HG02852 (cell line): ENCODE measurements at regions not wholly inside any gene's neighbourhood (a gene's known extent, or its start where the extent isn't known, plus 50 kb on each side); places are given as distances from the start of the nearest gene placed in this dataset.

Source experiments
- ATAC-seq: cut with Tn5 transposase; IDR thresholded peaks from one replicate; pipeline ENCODE4 v1.9.1; 2021; ENCODE audit warnings: mild to moderate bottlenecking, moderate library complexity; ENCODE audit not compliant: unreplicated experiment

DNA sequence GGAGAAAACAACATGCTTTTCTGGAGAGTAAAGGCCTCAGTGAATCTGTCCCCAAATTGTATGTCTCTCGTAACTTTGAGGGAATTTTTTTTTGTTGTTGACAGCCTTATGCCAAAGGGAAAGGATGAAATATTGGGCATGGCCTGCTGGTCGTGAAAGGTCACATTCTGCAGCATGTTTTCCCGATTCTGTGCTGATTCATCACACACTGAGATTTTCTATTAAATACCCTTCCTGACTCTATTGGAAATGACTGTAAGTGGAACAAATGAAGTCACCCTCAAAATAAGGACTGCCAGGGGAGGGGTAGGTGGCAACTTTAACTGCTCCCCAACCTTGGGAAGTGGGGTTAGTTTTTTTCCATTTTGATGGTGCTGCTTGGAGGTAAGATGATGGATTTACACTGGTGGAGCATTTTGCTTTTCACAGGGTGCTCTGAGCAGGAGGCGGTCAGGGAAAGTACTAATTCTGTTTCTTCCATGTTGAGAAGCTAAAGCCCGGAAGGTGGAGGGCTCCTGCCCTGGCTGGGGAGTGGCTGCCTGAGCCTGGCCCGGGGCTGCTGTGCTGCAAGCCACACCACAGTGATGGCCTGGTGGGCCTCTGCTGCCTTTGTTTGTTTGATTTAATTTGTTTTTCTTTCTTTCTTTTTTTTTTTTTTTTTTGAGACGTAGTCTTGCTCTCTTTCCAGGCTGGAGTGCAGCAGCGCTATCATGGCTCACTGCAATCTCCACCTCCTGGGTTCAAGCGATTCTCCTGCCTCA, 116.8 kb upstream of the SPATA13 start:
- no peak for ATAC-seq

DNA sequence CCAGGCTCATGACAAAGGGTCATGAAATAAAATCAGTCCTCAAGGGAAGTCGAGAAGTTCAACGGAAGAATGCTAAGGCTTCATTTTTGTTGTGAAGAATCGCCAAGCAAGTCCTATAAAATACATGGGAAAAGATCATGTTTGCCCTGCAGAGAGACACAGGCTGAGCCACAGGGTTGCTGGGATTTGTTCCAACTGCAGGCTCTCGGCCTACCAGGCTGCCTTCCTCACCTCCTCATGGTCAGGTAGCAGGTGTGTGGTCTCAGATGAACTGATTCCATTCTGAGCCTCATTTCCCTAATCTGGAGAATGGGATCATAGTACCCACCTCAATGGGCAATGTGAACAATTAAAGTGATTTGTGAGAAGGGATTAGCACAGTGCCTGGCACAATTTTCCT, 114.9 kb upstream of the SPATA13 start:
- ATAC-seq = no peak

DNA sequence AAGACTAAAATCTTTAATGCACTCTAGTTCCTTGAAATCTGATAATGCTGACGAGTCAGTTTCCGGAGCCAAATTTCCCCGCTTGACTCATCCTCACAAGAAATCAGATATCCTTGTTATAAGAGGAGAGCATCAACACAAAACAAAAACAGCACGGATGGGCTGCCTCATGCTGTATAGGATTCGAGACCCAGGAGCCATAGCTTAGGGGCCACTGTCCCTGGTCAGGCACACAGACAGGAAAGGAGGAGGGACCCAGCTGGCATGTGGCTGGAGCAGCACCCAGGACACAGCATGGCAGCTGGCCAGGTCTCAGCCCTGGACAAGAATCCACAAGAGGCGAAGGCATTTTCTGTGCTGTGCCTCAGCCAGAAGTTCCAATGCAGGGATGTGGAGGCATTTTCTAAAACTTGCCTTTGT, 110.2 kb upstream of the SPATA13 start:
- no peak for ATAC-seq

DNA sequence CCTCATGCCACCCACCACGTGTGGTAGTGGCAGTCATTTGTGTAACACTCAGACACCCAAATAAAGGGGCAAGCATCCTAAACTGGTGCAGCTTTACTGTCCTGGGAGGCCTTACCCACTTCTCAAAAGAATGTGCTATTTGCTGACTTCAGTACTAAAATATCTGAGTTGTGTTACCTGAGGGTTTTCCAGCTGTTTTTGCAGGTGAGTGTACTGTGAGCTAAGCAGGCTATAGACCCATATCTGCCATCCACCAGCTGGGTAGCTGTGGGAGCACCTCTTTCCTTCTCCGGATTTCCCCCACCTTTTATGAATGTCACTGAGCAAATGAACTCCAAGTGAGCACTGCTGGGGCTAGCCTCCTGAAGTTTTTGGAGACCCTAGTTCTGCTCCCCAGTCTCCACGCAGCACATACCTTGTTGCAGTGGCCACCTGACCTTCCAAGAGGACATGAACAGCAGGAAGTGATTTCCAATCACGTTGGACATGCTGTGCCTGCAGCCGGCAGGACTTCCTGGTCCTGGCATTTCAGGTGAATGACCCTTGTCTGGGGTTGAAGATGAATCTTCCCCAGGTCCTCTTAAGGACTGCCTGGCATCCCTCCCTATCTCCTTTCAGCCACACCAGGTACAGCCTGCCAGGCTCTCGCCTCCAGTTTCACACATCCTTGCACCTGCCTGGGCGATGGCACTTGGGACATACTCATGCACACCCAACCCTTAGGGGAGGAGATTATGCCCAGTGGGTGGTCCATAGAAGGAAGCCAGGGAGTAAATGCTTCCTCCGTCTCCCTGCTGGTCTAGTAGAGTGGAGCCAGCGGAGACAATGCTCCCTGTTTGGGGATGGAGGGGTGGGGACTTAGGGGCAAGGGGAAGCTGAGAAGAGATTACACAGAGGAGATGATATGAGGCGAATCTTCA, 109.5 kb upstream of the SPATA13 start:
- no peak for ATAC-seq

DNA sequence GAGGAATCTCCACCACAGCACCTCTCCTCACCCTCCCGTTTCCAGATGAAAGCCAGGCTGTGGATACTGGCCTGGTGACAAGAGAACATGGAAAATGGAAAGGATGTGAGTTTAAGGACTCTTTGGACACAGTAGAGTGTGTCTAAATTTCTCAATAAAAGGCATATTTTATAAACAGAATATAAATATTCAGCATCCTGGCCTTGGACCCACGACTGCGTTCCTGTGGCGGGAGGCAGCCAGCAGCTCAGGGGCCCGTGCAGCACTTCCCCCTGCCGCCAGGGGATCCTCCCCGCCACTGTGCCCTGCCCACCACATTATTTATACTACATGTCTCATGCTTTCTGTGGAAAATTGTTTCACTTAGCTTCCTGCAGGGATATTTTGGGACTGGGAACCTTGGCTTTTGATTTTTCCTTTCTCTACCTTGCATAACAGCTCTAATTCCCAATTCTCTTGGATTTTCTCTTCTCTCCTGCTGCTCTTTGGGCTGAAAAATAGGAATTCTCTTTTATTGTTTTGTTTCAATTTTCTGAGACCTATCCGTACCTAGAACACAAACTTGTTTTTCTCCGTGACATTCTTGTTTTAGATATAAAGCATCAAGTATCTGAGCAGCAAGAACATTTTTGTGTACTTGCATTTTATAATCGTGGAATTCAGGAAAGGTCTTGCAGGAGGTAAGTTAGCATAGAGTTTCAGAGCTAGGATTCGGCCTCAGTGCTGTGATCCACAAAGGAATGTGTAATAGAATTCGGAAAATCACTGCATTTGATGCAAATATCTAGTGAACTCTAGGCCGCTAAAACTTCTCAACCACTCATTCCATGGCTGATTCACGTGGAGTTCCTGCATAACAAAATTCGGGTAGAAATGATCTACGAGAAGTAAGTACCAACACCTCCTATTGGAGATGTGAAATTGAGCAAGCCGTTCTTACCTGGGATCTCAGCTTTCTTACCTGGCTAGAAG, 107.7 kb upstream of the SPATA13 start:
- no peak for ATAC-seq

DNA sequence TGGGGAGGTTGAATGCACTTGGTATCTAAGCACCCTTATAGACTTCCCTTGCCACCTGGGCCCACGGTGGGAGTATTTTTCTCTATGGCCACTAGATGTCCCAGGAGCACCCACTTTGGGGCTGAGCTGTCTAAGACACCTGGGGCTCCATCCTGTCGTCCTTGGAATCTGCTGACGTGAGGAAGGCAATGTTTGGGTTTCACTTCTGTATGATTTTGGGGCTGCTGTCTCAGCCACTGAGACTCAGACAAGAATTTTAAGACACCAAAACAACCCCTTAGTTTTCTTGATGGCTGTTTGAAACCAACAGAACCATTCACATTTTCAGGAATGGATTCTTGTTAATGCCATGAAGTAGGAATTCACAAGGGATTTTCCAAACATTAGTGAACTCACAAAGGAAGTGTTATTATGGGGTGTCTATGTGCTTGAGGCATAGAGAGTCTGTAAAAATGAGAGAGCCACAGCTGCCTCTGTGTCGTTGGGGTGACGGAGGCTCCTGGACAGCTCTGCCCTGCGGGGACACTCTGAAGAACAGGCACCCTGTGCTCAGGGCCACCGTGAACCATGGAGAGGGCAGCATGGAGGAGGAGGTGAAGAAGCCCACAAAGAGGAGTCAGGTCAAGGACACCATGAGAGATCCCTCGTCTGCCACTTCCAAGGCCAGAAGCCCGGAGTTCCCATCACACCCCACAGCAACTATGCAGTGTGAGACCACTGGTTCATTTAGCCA, 106.8 kb upstream of the SPATA13 start:
- peak; percentile 95 for ATAC-seq

DNA sequence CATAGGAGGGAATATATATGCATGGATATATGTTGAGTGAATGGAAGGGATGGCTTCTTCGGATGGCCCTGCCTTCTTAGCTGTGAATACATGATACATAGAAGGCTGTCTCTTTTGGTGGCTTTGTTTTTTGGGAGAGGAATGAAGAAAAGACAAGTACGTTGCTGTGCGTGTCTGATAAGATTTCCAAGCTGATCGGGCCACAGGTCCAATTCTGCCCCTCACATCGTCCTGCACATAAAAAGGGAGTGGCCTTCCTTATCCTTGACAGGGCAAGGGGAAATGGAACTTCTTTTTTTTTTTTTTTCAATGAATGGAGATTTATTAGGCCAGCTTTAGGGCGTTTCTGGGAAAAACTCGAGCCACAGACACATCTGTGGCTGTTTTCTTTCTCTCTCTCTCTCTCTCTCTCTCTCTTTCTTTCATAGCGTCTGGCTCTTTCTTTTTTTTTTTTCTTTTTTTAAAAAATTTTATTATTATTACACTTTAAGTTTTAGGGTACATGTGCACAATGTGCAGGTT, 103.8 kb upstream of the SPATA13 start:
- ATAC-seq = no peak

DNA sequence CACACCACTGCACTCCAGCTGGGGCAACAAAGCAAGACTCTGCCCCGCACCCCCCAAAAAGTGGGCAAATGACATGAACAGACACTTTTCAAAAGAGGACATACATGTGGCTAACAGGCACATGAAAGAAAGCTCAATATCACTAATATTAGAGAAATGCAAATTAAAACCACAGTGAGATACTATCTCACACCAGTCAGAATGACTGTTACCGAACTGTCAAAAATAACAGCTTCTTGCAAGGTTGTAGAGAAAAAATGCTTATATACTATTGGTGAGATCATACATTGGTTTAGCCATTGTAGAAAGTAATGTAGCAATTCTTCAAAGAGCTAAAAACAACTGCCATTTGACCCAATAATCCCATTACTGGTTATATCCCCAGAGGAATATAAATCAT, 99.5 kb upstream of the SPATA13 start:
- ATAC-seq = peak; percentile 62

DNA sequence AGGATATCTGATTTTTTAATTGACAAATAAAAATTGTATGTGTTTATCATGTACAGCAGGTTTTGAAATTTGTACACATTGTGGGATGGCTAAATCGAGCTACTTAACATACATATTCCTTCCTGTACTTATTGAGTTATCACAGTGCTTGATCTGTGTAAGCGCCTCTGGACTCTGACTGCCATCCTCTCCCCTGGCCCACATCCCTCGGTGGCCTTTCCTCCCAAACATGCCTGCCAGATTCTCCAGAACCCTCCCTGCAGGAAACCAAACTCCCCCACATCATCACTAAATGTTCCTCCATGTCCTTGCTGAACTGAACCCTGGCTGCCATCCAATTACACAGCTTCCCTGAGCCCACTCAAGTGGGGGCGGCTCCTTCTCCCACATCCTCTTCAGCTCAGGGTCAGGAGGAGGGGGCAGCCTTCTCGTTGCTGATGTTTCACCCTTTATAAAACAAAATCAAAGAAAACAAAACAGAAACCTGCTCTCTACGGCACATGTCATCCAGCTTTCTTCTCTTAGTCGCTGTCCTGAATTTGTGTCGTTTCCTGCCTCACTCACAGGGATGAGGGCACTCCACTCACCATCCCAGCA, 97.1 kb upstream of the SPATA13 start:
- no peak for ATAC-seq

DNA sequence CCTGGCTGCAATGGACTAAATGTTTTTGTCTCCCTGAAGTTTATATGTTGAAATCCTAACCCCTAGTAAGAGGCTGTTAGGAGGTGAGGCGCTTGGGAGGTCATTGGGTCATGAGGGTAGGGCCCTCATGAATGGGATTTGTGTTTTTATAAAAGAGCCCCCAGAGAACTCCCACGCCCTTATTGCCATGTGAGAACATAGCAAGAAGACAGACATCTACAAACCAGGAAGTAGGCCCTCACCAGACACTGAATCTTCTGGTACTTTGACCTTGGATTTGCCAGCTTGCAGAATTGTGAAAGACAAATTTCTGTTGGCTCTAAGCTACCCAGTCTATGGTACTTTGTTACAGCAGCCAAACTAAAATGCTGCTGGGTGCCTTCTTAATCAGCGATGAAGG, 96.1 kb upstream of the SPATA13 start:
- ATAC-seq = no peak

DNA sequence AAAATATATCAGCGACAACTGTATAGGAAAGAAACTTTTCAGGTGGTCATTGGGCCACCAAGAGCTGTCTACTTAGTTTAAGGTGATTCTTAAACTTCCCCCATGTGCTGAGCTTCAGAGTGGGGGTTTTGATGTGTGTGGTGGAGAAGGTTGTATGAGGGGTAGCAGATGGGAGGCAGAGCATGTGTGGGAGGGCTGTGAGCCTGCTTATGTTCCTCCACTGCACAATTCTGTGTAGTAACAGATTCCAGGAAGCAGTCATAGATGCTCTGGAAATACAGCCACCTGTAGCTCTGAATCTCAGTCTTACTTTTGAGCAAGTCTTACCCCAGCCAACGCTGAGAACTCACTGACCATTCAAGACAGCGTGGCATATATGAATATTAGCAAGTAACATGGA, 95.3 kb upstream of the SPATA13 start:
- no peak for ATAC-seq

DNA sequence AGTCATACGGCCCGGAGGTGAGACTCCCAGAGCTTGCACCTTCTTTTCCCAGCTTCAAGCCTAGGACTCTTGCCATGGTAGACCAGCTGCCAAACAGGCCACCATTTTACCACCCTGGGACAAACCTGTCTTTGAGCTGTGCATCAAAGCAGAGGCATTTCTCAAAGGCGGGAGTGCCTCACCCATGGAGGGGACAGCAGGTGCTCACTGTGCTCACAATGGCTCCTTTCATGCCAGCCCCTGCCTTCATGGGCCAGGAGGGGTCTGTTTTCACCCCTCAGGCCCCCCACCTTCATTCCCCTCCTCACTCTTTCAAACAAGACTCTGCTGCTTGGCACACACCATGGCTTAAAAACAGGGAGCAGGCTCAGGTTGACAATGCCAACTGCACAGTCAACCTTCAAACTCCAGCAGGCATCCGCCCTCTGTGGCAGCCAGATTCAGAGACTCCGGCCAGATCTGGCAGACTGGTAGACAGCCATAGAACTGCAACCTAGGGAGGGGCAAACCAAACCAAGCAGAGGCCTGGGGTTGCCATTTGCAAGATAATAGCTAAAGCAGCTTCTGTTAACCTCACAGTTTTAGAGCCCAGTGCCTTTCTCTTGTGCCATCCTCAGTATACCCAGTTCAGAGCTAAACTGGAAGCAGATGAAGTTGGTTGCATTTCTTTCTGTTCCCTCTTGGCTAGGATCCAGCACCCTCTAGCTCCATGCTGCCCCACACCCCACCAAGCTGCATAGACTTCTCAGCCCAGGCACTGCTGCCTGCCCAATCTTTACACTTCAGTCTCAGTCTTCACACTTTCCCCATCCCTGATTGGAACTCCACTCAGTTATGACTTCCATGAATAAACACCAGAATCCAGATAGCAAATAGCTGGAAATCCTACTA, 93.9 kb upstream of the SPATA13 start:
- no peak for ATAC-seq

DNA sequence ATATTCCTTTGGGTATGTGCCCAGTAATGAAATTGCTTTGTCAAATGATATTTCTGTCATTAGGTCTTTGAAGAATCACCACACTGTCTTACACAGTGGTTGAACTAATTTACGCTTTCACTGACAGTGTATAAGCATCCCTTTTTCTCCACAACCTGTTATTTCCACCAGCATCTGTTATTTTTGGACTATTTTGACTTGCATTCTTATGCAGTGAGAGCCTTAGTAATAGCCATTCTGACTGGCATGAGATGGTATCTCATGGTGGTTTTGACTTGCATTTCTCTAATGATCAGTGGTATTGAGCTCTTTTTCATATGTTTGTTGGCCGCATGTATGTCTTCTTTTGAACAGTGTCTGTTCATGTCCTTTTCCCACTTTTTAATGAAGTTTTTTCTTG, 92.0 kb upstream of the SPATA13 start:
- ATAC-seq = no peak

DNA sequence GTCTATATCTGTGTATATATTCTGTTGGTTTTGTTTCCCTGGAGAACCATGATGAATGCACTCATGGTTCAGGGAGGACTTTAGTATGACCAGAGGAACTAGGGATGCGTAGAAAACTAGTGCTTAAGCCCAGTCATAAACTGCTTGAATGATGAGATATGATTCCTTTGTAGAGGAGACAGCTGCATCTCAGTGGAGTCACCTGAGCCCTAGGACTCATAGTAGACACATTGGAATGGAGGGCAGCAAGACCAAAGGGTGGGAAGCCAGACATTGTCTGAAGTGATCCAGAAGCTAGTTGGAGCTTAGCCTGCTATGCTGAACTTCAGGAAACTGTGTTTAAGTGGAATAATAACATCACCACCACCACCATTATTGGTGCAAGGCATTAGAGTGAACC, 89.5 kb upstream of the SPATA13 start:
- no peak for ATAC-seq

DNA sequence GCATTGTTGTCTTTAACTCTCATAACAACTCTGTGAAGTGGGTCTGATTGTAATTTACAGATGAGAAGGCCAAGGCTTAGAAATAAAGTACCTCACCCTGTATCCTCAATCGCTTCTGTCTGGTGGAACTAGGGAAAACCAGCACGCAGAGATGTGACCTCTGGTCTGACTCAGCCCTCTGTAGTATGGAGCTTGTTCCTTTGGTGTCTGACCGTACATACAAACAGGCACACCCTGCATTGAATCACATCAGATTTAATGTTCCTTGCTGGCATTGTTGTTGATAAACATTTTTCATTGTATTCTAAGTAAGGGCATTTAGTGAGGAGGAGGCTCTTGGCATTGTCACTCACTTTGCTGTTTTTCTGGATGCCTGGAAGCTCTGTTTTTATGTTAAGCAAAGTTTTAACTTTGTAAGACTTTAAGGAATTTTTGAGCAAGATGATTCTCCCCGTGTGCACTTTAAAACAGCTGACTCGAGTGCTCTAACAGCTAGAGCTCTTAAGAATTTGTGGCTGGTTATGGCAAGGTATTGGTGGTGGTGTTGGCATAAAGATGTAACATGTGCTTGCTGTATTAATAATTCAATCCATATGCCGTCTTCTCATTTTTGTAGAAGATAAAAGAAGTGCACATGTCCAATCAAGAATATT, 89.0 kb upstream of the SPATA13 start:
- no peak for ATAC-seq

DNA sequence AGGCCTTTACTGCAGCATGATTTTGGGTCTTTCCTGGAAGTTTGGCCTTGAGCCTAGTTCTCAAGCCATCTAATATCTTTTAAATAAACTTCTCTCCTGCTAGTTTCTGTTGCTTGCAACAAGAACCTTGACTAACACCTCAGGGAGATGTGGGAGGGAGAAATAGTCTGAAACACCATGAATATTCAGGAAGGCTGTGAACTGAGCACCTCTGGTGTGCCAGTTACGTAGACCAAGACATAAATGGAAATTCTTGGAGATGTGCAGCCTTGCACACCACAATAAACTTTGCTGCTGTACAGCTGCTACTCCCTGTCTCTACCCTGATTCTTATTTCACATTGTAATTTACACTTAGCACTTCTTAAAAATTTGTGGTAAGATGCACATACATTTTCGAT, 86.9 kb upstream of the SPATA13 start:
- no peak for ATAC-seq

DNA sequence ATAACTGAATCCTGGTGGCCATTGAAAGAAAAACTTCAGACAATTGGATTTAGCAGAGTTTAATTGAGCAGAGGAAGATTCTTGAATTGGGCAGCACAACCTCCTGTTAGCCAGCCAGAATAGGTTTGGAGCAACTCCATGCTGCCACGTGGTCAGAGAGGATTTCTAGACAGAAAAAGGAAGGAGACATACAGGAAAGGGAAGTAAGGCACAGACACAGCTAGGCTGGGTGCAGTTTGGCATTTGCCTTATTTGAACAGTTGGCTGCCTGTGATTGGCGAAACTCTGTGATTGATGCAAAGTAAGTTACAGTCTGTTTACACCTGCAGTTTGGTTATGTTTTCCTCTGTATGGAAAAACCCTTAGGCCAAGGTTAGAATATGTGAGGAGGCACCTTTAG, 85.8 kb upstream of the SPATA13 start:
- ATAC-seq = no peak
